GOT3 (cell line): ENCODE measurements at regions not wholly inside any gene's neighbourhood (a gene's known extent, or its start where the extent isn't known, plus 50 kb on each side); places are given as distances from the start of the nearest gene placed in this dataset.

Source experiments
- DNase-seq: peaks from one replicate; lab custom pipeline; 2025; ENCODE audit warnings: mixed read lengths; lab: John Stamatoyannopoulos, UW

DNA sequence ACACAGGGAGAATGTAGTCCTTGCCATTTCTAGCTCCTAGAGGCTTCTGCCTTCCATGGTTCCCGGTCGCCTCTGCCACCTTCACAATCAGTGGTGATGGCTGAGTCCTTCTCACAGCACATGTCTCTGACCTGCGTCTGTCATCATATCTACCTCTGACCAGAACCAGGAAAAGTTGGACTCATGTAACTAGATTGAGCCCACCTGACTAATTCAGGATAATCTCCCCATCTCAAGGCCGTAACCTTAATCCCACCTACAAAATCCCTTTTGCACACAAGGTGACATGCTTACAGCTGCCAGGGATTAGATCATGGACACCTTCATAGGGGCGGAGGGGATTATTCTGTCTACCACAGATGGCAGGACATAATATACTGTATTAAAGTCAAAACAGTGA is 375.6 kb downstream of the ICE1 start:
- DNase-seq: no peak

DNA sequence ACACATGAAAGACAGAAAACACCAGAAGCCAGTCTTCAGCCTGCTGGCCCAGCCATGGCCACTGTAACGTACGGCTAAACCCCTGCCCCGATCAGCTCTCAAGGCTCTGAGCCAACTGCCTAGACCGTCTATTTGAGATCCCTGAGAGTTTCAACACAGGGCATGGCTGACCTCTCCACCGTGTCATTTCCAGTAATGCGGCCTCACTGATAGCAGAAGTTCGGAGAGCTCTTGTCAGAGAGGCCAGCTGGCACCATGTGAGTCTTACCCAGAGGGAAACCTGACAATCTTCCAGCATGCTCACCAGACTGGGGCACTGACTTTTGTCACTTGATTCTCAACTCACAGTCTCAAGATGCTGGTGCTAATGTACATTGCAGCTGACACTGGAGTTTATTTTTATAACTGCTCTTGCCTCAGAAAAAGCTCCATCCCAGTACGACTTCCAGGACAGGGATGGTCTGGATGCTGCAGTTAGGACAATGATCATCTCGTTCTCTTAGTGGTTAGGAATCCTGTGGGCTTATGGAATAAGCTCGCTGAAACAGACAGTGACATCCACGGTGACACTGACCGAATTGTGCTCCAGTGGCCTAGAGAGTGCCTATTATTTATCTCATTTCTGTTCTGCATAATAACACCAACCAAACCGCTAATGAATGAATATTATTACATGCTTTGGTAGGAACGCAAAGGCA is 372.7 kb downstream of the ICE1 start:
- DNase-seq: no peak

GRCh38 chr5:5794118-5794560 is 371.7 kb downstream of the ICE1 start:
- DNase-seq: no peak

DNA sequence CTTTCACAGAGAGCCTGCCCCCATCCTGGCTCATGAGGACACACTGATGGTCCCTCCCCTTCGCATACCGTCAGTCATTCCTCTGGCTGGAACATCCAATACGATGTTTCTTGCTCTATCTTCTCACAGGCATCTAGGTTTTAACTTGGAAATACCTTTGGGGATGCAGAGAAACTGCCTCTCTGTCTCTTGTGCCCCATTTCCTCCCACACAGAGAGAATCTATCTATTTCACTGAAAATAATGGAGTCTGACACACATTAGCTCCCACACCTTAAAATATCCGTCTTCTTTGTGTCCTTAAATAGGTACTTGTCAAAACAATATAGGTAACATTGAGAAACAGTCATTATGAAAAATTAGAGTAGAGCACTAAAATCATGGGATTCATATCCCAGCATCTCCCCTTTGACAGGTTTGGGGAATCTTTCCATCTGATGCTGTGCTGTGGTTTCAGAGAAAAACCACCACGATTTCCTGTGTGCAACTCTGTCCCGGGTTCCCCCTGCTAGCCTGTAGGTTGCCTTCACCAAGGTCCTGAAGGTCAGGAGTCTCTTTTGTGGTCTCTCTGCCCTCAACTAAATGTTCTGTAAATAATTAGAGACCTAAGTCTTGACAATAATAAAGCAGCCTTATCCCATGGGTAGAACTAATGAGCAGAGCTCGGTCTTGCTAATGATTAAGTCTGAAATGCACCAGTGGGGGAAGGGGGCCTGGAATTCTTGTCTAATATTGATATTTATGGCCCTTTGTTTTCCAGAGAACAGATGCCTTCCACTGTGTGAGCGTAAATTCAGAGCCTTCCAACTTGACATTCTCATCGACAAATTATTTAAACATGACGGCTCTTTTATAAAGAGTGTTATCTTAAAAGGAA is 371.0 kb downstream of the ICE1 start:
- DNase-seq: no peak

- DNase-seq: no peak
Observed at GRCh38 chr5:5792106-5792505, 369.6 kb downstream of the ICE1 start.

- no peak for DNase-seq
Observed at GRCh38 chr5:5788793-5789192, 366.3 kb downstream of the ICE1 start.

GRCh38 chr5:5787373-5787772 is 364.9 kb downstream of the ICE1 start:
- DNase-seq: no peak

- no peak for DNase-seq
Observed at GRCh38 chr5:5784101-5784500, 361.6 kb downstream of the ICE1 start.

DNA sequence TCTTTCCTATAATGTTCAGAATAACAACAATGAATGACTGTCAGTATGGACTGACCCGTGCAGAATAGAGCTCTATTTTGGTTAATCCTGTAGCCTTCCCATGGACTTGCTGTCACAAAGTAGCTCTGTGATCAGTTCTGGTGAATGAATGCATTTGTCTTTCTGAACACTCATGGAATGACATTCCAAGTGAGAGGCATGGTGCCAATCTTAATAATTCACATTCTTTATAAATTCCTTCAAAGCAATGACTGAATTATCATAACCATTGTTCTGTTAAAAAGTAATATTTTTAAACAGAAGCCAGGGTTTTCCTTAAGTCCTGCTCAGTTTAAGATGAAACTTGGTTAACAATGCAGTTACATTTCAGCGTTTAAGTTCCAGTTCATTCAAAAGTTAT is 360.5 kb downstream of the ICE1 start:
- no peak for DNase-seq

DNA sequence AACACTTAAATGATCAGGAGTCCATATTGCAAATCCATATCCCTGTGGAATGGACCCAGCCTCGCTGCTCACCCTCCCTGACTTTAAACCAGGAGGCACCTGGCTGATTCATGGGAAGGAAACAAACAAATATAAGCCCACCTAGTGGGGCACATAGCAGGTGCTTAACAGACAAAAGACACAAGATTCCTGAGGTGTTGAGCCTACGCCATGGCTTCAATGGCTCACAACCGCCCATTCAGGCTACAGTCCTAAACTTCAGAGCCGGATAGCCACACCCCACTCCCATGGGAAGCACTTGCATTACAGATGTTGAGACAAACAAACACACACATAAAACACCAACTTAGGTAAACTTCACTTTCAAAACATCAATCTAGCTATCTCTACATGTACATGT is 359.9 kb downstream of the ICE1 start:
- no peak for DNase-seq

DNA sequence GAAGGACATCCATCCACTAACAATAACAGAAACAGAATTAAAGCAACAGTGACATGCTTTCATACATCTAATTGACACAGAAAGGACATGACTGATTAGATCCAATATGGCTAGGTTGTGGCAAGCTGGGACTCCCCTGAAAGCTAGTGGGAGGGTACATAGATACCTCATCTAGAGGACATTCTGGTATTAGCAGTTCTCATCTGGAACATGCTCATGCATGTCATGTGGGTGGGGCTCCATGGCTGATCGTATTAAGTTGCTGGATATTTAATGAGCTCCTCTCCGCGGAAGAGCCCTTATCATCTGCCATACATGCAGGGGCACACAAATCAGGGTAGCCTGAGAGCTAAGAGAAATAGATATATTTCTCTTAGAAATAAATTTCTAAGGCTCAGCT is 358.9 kb downstream of the ICE1 start:
- no peak for DNase-seq

- DNase-seq: no peak
Observed at GRCh38 chr5:5780253-5780652, 357.8 kb downstream of the ICE1 start.

GRCh38 chr5:5777013-5777412 is 354.5 kb downstream of the ICE1 start:
- DNase-seq: no peak

- DNase-seq: no peak
Observed at GRCh38 chr5:5772202-5772601, 349.7 kb downstream of the ICE1 start.

DNA sequence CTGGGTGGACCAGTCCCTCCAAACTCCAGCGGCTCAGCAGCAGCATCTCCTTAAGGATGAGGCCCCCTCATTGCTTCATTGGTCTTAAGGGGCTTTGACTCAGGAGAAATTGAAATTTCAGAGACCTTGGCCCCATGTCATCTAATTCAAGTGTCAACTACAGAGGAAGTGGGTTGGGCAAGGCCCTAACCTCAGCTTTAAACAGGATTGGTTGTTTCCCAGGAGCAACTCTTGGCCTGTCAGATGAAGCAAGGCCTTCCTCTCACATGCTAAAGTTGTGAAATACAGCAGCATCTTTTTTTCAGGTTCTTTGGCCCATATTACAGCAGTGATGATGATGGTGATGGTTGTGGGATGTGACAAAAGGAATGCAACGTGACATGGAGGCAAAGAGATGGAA is 348.3 kb downstream of the ICE1 start:
- no peak for DNase-seq

DNA sequence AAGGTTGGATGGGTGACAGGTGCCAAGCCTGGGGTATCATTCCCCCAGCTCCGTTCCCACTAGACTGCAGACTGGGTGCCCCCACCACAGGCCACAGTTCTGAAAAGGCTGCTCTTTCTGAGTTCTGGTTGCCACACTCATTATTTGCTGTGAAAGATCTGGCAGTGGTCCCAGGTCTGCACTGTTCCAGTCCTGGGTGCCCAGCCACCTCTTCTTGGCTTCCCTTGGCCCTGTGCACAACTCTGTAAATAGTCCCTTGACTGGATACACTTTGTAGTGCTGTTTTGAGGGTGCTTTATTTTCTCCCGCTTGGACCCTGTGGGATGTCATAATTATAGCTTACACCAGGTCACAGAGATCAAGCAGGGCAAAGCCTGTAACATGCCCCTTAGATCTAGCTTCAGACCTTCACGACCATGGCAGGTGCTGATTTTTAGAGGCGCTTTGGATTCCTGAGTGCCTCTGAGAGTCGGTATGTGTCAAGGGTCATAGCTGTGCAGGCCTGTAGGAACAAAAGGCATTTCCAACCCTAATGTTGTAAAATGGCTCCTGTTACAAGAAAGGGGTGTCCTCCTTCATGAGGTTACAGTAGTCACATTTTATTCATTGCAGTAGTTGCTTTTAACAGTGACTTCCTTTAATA is 344.9 kb downstream of the ICE1 start:
- no peak for DNase-seq

DNA sequence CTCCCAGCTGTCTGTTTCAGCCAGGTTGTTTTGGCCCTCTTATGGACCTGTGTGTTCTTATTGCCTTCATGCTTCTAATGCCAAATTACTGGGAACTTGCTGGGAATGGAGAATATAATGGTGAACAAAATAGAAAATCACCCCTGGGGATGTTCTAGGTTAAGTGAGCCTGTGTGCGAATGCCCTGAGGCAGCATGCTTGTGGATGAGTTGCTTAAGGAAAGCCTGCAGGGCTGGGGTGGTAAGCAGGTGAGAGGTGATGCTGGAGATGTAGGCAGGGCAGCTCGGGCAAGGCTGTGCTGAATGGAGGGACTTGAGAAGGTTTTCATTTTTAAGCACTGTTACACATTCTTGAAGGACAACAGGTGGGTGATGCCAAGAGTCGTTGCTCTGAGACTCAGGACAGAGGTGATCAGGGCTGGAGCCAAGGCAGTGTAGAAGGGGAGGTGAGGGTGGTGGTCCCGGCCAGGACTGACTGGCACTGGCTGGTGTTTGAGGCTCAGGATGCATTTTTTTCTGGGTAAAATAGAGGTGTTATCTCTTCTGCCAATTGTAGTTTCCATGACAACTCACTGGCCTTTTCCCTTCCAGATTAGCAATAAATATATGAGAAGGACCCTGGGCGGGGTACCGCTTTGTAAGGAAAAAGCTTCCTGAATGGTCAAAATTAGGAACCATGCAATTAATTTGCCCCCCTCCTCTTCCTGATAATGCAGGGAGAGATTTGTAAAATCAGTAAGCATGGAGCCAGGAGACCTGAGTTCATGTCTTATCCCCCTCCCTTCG is 342.8 kb downstream of the ICE1 start:
- no peak for DNase-seq

DNA sequence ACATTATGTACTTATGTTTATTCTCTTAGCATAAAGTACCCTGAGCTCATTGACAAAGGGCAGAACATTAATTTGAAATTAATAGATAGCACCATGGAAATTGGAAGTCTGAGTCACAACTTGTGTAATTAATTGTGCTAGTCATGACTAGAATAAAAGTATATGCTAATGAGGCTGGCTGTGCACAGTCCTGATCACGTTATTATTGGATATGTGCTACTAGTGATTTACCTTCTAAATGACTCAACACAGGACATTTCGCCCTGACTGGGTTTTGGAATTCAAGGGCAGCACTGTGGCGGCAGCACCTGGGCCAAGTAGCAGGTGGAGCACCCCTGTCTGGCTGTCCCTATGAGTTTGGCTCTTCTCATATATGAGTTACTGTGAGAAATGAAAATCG is 341.8 kb downstream of the ICE1 start:
- no peak for DNase-seq

DNA sequence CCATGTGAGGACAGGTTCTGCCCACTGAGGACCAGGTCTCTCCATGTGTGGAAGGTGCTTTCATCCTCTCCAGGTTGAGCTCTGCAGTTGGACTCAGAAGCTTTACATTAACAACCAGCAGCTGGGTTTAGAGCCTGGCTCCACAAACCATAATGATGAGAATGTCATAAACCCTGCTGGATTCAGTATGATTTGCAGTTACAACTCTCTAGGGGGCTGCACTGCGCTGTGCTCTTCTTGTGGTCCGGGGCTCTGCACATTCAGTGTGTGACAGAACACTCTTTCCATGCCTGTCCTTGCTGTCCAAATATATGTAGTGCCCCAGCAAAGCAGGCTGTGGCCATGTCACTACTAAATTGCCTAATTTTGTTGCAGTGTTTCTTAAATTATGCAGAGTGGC is 334.3 kb downstream of the ICE1 start:
- no peak for DNase-seq

DNA sequence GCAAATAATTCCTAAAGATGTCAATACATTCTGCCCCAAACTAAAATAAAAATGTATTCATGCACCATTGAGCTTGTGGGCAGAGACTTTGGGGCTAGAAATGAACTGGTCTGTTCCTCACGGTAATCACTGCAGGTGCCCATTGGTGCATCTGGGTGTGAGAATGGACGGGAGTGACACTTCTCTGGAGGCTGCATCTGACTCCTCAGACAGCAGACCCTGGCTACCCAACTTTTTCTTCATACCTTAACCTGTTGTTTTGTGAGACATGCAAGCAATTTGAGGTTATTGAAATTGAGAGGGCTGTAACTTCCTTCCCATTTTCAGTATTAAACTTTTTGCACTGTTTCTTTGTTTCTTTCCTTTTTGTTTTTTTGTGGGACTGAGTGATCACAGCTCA is 333.4 kb downstream of the ICE1 start:
- DNase-seq: no peak

DNA sequence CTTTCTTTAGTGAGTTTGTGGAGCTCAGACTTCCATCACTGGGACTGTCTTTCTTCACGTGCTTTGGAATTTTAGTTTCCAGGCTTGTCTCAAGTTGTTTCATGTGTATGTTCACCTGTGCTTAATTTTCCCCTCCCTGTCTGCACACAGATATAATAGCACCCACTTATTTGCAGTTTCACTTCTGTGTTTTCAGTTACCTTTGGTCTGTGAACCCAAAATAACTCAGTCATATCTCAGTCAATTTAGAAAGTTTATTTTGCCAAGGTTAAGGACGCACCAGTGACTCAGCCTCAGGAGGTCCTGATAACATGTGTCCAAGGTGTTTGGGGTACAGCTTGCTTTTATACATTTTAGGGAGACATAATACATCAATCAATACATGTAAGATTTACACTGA is 330.4 kb downstream of the ICE1 start:
- no peak for DNase-seq

DNA sequence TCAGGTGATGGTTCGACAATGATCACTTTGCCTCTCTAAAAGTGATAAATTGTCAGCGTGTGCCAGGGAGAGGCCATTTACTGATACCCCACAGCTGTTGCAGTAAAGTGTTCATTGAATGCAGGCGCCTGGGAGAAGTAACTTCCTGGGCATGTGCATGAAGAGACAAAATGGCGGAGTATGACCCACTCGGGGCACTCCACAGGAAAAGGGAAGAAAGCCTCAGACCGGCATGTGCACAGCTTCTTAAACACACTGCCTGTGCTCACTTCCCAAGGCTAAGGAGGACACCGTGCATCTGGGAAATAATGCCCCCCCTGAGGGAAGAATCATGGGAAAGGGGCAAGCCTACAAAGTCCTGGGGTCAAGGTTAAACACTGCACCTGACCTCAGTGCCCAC is 329.5 kb downstream of the ICE1 start:
- no peak for DNase-seq
